Peyer's patch (tissue), 4 donors: ENCODE measurements at regions not wholly inside any gene's neighbourhood (a gene's known extent, or its start where the extent isn't known, plus 50 kb on each side); places are given as distances from the start of the nearest gene placed in this dataset.
A peak's percentile ranks its signal among the peaks of the same experiment; 100 is the strongest.

Source experiments
- DNase-seq, 3 donors: peaks; one replicate each; pipeline ENCODE4 v3.0.0-alpha.2; 2017 to 2019
- H3K27ac ChIP-seq, 4 donors: fragments of 200-600 bp; sonication (generic); one replicate each; pipeline ENCODE4 v1.5.1; 2016 to 2019
- H3K27me3 ChIP-seq, 2 donors: fragments of 200-600 bp; sonication (generic); one replicate each; pipeline ENCODE4 v1.5.1; 2019
- H3K36me3 ChIP-seq, 3 donors: fragments of 200-600 bp; sonication (generic); one replicate each; pipeline ENCODE4 v1.5.1; 2016 to 2019
- H3K4me1 ChIP-seq, 4 donors: fragments of 200-600 bp; sonication (generic); one replicate each; pipeline ENCODE4 v1.5.1; 2016 to 2019
- H3K4me3 ChIP-seq, 4 donors: fragments of 200-600 bp; sonication (generic); 1 replicate in 3 of 4; 2 replicates in 1 of 4; pipeline ENCODE4 v1.5.1; 2016 to 2019; ENCODE audit warnings: mild to moderate bottlenecking in 1 of 4
- H3K9me3 ChIP-seq, 4 donors: fragments of 200-600 bp; sonication (generic); one replicate each; pipeline ENCODE4 v1.5.1; 2016 to 2019; ENCODE audit warnings: mild to moderate bottlenecking in 1 of 4
- CTCF ChIP-seq, 6 experiments: fragments of 450-650 bp in 4 of 6; fragments of 200-600 bp in 2 of 6; sonication (generic) in 1 of 6; IDR thresholded peaks; one replicate each; pipeline ENCODE4 v1.5.1; 2017 to 2019; ENCODE audit warnings: antibody characterized with exemption in 6 of 6, mild to moderate bottlenecking in 3 of 6, moderate library complexity in 1 of 6
- POLR2A ChIP-seq, 2 donors: fragments of 450-650 bp; IDR thresholded peaks; one replicate each; pipeline ENCODE4 v1.5.1; 2017; ENCODE audit warnings: antibody characterized with exemption in 2 of 2, mild to moderate bottlenecking in 2 of 2, moderate library complexity in 2 of 2

GRCh38 chr4:14132301-14132700 lies 504.8 kb upstream of the BOD1L1 start:
- no peaks in the 10 kb centered on the region for H3K27me3 ChIP-seq
- H3K4me1 ChIP-seq, result no peaks in the 10 kb centered on the region
- no peak for TF ChIP-seq POLR2A (IDR thresholded peaks at IDR 0.05)
- no peak for TF ChIP-seq CTCF (IDR thresholded peaks at IDR 0.05)
- H3K36me3 ChIP-seq, result no peaks in the 10 kb centered on the region
- H3K27ac ChIP-seq, result no peak overlapping the region
- DNase-seq, result no peak
- no peaks in the 10 kb centered on the region for H3K9me3 ChIP-seq
- H3K4me3 ChIP-seq, result no peak overlapping the region

- DNase-seq, result no peak
- H3K4me3 ChIP-seq, result no peak overlapping the region
- H3K27me3 ChIP-seq, result no peaks in the 10 kb centered on the region
- no peak for TF ChIP-seq POLR2A (IDR thresholded peaks at IDR 0.05)
- TF ChIP-seq CTCF (IDR thresholded peaks at IDR 0.05), result no peak
- no peaks in the 10 kb centered on the region for H3K4me1 ChIP-seq
- no peak overlapping the region for H3K27ac ChIP-seq
- H3K9me3 ChIP-seq, result no peaks in the 10 kb centered on the region
- H3K36me3 ChIP-seq, result no peaks in the 10 kb centered on the region
Measured at GRCh38 chr4:14138106-14138505, 510.6 kb upstream of the BOD1L1 start.

DNA sequence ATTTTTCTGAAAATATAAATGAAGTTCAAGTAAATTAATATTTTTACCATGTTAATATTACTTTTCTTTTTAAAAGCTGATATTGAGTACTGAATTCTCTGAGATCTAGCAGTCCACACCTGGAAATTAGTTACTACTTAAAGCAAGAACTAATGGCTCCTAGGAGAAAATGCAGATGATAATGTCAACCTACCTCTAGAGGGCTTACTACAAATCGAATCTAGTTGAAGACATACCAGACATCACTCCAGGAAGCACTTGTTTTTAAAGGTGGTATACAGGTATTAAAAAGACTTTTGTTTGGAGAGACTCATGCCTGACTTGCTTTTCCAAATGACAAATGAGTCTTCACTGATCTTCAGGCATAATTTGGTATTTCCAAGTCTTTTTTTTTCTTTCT lies 516.4 kb upstream of the BOD1L1 start:
- Histone ChIP-seq H3K36me3 (no peaks in the 10 kb centered on the region), H3K9me3 (no peaks in the 10 kb centered on the region), H3K4me3 (no peak overlapping the region), H3K27ac (no peak overlapping the region), H3K4me1 (no peaks in the 10 kb centered on the region), H3K27me3 (no peaks in the 10 kb centered on the region)
- TF ChIP-seq CTCF (IDR thresholded peaks at IDR 0.05), result peak in 1 of 6 experiments; percentile 5
- TF ChIP-seq POLR2A (IDR thresholded peaks at IDR 0.05), result no peak
- DNase-seq, result no peak

DNA sequence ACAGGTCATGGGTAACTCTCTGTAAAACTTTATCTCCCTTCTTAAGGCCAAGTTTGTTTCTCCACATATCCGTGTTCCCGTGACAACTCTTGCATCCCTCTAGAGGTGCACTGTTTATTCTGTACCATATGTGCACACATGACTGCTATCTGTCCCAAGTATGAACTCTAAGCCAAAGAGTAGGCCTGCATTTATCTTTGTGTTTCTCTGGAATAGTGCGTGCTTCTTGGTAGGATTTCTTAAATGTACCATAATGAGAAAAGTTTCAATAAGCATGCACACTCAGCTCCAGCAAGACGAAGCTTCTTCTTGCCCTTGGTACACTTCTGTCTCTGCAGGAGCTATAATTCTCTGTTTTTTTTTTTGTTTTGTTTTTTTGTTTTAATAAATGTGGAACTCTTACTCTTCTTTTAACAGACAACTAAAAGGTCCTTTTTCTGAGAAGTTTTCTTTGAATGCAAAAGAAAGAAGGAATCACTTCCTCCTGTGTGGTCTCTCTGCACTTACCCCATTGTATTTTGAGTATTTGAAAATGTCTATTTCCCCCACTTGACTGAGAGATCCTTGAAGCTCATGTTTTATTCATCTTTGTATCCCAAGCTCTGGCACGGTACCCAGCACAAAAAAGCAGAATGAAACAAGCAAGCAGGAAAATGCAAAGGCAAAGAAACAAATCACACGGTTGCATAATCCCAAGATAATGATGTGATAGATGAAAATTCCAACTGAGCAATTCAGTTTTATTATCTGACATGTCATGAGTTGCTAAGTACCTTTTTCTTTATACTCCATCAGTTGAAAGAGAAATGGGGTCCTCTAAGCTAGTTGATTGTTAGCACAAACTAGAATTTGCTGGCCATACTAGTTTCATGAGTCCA lies 521.9 kb upstream of the BOD1L1 start:
- no peak overlapping the region for H3K27ac ChIP-seq
- TF ChIP-seq CTCF (IDR thresholded peaks at IDR 0.05) (no peak), POLR2A (IDR thresholded peaks at IDR 0.05) (no peak)
- H3K36me3 ChIP-seq, result no peaks in the 10 kb centered on the region
- H3K4me1 ChIP-seq, result no peaks in the 10 kb centered on the region
- H3K9me3 ChIP-seq, result no peaks in the 10 kb centered on the region
- H3K4me3 ChIP-seq, result no peak overlapping the region
- H3K27me3 ChIP-seq, result no peaks in the 10 kb centered on the region
- no peak for DNase-seq

DNA sequence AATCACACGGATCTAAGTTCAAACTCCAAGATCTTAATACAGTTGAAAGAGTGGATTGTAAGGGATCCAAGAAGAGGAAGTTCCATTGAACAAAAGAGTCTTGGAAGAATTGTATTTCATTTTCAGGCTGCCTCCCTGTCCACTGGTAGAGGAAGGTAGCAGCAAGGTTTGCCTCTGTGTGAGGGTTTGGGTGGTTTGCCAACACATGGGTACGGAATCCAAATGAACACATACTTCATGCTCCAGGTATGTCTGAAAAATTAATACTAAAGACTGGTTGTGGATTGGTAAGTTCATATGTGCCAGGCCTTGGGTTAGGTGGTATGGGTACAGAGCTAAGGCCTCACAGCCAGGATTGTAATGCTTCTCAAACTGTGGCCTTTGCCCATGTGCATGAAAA lies 523.6 kb upstream of the BOD1L1 start:
- Histone ChIP-seq H3K4me3 (no peak overlapping the region), H3K9me3 (no peaks in the 10 kb centered on the region), H3K27ac (no peak overlapping the region), H3K4me1 (no peaks in the 10 kb centered on the region), H3K36me3 (no peaks in the 10 kb centered on the region), H3K27me3 (no peaks in the 10 kb centered on the region)
- TF ChIP-seq CTCF (IDR thresholded peaks at IDR 0.05), result no peak
- TF ChIP-seq POLR2A (IDR thresholded peaks at IDR 0.05), result no peak
- DNase-seq, result no peak
